Parathyroid adenoma (tissue), 2 donors: ENCODE measurements at regions not wholly inside any gene's neighbourhood (a gene's known extent, or its start where the extent isn't known, plus 50 kb on each side); places are given as distances from the start of the nearest gene placed in this dataset.

ENCODE experiments used
- H2AFZ ChIP-seq: fragments of 300-600 bp; sonication (generic); one replicate; pipeline ENCODE4 v1.7.0; 2017; ENCODE audit warnings: antibody characterized with exemption, mild to moderate bottlenecking
- H3K27ac ChIP-seq: fragments of 300-600 bp; sonication (generic); one replicate; pipeline ENCODE4 v1.7.0; 2017
- H3K27me3 ChIP-seq: fragments of 300-600 bp; sonication (generic); one replicate; pipeline ENCODE4 v1.7.0; 2017; ENCODE audit warnings: low read length; ENCODE audit not compliant: control insufficient read depth, insufficient read depth
- H3K36me3 ChIP-seq: fragments of 300-600 bp; sonication (generic); one replicate; pipeline ENCODE4 v1.7.0; 2017; ENCODE audit warnings: low read length; ENCODE audit not compliant: control insufficient read depth, insufficient read depth
- H3K4me1 ChIP-seq: fragments of 300-600 bp; sonication (generic); one replicate; pipeline ENCODE4 v1.7.0; 2017; ENCODE audit warnings: control low read depth
- H3K4me2 ChIP-seq: fragments of 300-600 bp; sonication (generic); one replicate; pipeline ENCODE4 v1.7.0; 2017; ENCODE audit warnings: low read length
- H3K4me3 ChIP-seq: fragments of 300-600 bp; sonication (generic); one replicate; pipeline ENCODE4 v1.7.0; 2017; ENCODE audit warnings: low read depth, low read length
- H3K79me2 ChIP-seq: fragments of 300-600 bp; sonication (generic); one replicate; pipeline ENCODE4 v1.7.0; 2017; ENCODE audit warnings: control low read depth
- H3K9ac ChIP-seq: fragments of 300-600 bp; sonication (generic); one replicate; pipeline ENCODE4 v1.7.0; 2017; ENCODE audit warnings: mild to moderate bottlenecking
- H3K9me3 ChIP-seq: fragments of 300-600 bp; sonication (generic); one replicate; pipeline ENCODE4 v1.7.0; 2017; ENCODE audit warnings: low read length; ENCODE audit not compliant: control insufficient read depth
- CTCF ChIP-seq: fragments of 300-600 bp; sonication (generic); IDR thresholded peaks from one replicate; pipeline ENCODE4 v1.7.0; 2017; ENCODE audit warnings: antibody characterized with exemption, mild to moderate bottlenecking
- donor health status: primary hyperparathyroidism.

DNA sequence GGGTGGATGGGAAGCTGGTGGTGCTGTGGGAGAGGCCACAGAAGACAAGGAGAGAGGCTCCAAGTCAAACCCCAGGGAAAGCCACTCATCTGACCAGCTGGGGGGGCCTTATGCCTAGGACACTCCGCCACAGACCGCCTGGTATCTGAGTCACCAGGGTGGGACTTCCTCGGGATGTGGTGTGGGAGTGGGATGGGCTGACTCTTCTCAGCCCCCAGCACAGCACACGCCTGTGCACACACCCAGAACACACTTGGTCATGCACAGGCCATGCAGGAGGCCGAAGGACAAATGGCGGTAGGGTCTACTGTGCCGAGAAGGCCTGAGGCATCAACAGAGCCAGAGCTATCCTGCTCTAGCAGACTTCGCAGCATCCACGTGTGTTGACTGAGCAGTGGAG, 136.4 kb downstream of the INHBB start:
- no peaks in the 10 kb centered on the region for H3K36me3 ChIP-seq
- H3K27me3 ChIP-seq = no peaks in the 10 kb centered on the region
- no peaks in the 10 kb centered on the region for H3K4me1 ChIP-seq
- TF ChIP-seq CTCF = no peak
- no peak overlapping the region for H3K27ac ChIP-seq
- no peak overlapping the region for H3K4me2 ChIP-seq
- H3K9me3 ChIP-seq = no peaks in the 10 kb centered on the region
- no peak overlapping the region for H2AFZ ChIP-seq
- no peak overlapping the region for H3K4me3 ChIP-seq
- no peaks in the 10 kb centered on the region for H3K79me2 ChIP-seq
- H3K9ac ChIP-seq = no peak overlapping the region

DNA sequence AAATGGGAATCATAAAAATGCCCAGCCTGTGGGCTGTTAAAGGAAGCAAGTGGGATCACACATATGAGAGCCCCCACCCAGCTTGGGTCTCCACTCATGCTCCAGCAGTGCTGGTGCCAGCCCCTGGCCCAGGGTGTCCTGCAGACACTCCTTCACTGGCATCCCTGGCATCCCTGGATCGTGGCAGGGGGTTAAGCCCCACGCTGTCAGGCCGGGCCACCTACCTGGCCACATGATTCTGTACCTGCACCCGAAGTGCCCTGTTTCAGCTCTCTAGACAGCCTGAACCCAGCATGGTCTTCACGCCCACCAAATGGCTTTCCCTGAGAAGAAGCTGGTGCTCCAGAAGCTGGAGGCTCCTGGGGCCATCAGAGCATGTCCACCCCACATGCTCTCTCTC, 137.4 kb downstream of the INHBB start:
- no peaks in the 10 kb centered on the region for H3K4me1 ChIP-seq
- no peak for TF ChIP-seq CTCF
- H3K27ac ChIP-seq = no peak overlapping the region
- H3K4me3 ChIP-seq = no peak overlapping the region
- no peaks in the 10 kb centered on the region for H3K36me3 ChIP-seq
- H3K4me2 ChIP-seq = no peak overlapping the region
- H3K79me2 ChIP-seq = no peaks in the 10 kb centered on the region
- no peak overlapping the region for H3K9ac ChIP-seq
- H3K9me3 ChIP-seq = no peaks in the 10 kb centered on the region
- no peak overlapping the region for H2AFZ ChIP-seq
- H3K27me3 ChIP-seq = no peaks in the 10 kb centered on the region

GRCh38 chr2:120485096-120485495, 139.2 kb downstream of the INHBB start:
- Histone ChIP-seq H3K4me1 (no peaks in the 10 kb centered on the region), H3K4me2 (no peak overlapping the region), H3K79me2 (no peaks in the 10 kb centered on the region), H3K27ac (no peak overlapping the region), H3K27me3 (no peaks in the 10 kb centered on the region), H3K36me3 (no peaks in the 10 kb centered on the region), H2AFZ (no peak overlapping the region), H3K4me3 (no peak overlapping the region), H3K9ac (no peak overlapping the region), H3K9me3 (no peaks in the 10 kb centered on the region)
- no peak for TF ChIP-seq CTCF

DNA sequence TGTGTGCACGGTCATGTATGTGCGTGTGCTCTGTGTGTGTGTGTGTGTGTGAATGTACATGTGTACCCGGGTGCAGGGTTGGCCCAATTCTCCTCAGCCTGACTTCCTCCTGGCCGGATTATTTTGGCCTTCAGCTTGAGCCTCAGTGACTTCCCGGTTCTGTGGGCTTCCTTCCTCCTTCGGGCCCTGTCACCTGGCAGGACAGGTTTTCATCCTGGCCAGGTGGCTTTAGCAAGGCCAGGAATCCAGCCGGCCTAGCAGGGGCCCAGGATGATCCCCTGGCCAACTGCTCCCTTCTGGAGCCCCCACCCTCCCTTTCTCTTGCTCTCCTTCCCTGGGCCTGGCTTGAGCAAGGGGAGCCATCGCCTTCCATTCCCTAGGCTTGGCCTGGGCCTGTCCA, 140.5 kb downstream of the INHBB start:
- no peak overlapping the region for H3K4me2 ChIP-seq
- no peaks in the 10 kb centered on the region for H3K36me3 ChIP-seq
- TF ChIP-seq CTCF = no peak
- H3K27ac ChIP-seq = no peak overlapping the region
- no peaks in the 10 kb centered on the region for H3K9me3 ChIP-seq
- no peak overlapping the region for H3K9ac ChIP-seq
- H3K4me3 ChIP-seq = no peak overlapping the region
- no peaks in the 10 kb centered on the region for H3K79me2 ChIP-seq
- H3K27me3 ChIP-seq = no peaks in the 10 kb centered on the region
- no peaks in the 10 kb centered on the region for H3K4me1 ChIP-seq
- H2AFZ ChIP-seq = no peak overlapping the region

- Histone ChIP-seq H3K4me3 (no peak overlapping the region), H3K79me2 (no peaks in the 10 kb centered on the region), H3K27me3 (no peaks in the 10 kb centered on the region), H3K36me3 (no peaks in the 10 kb centered on the region), H3K9me3 (no peaks in the 10 kb centered on the region), H3K4me1 (no peaks in the 10 kb centered on the region), H3K4me2 (no peak overlapping the region), H2AFZ (no peak overlapping the region), H3K27ac (no peak overlapping the region), H3K9ac (no peak overlapping the region)
- TF ChIP-seq CTCF = no peak
These were observed 141.0 kb downstream of the INHBB start for GRCh38 chr2:120486946-120487345.
